HL-60 (cell line): ENCODE measurements at regions not wholly inside any gene's neighbourhood (a gene's known extent, or its start where the extent isn't known, plus 50 kb on each side); places are given as distances from the start of the nearest gene placed in this dataset.

Experiments used
- DNase-seq, 2 experiments: peaks; one replicate each; pipeline ENCODE4 v3.0.0-alpha.2; 2010 to 2020; ENCODE audit warnings: low read depth in 1 of 2, low spot score in 1 of 2
- H3K27ac ChIP-seq: fragments of 250-450 bp; sonication (Bioruptor Pico); replicated peaks from 2 replicates; pipeline ENCODE4 v1.5.1; 2020; ENCODE audit warnings: mild to moderate bottlenecking, moderate library complexity
- H3K27me3 ChIP-seq: fragments of 250-450 bp; sonication (Bioruptor Pico); 2 replicates; pipeline ENCODE4 v1.5.1; 2021; ENCODE audit warnings: mild to moderate bottlenecking, moderate library complexity; ENCODE audit not compliant: insufficient read depth, poor library complexity, severe bottlenecking
- H3K4me3 ChIP-seq: replicated peaks from 2 replicates; pipeline ENCODE4 v1.5.1; 2011; ENCODE audit warnings: mild to moderate bottlenecking, control low read depth, low read length; ENCODE audit not compliant: insufficient read depth
- CTCF ChIP-seq: IDR thresholded peaks from one replicate; pipeline ENCODE4 v1.5.1; 2011; ENCODE audit warnings: low read length, control low read depth, inconsistent platforms; ENCODE audit not compliant: insufficient read depth
- GABPA ChIP-seq: IDR thresholded peaks from 2 replicates; pipeline ENCODE4 v1.6.1; 2012; ENCODE audit warnings: low read depth
- POLR2AphosphoS5 ChIP-seq: IDR thresholded peaks from 2 replicates; pipeline ENCODE4 v1.6.1; 2012; ENCODE audit warnings: low read depth
- REST ChIP-seq: IDR thresholded peaks from 2 replicates; pipeline ENCODE4 v1.6.1; 2012; ENCODE audit warnings: low read depth; ENCODE audit not compliant: insufficient replicate concordance
- SPI1 ChIP-seq: IDR thresholded peaks from 2 replicates; pipeline ENCODE4 v1.6.1; 2012; ENCODE audit warnings: low read depth, mild to moderate bottlenecking, borderline replicate concordance

- Histone ChIP-seq H3K27me3 (no peaks in the 10 kb centered on the region), H3K27ac (no peak overlapping the region), H3K4me3 (no peak overlapping the region)
- TF ChIP-seq REST (no peak), SPI1 (no peak), GABPA (no peak), CTCF (no peak)
- DNase-seq, result no peak
These were observed 771.6 kb downstream of the EFNB2 start for GRCh38 chr13:105763851-105764250.

- Histone ChIP-seq H3K27me3 (no peaks in the 10 kb centered on the region), H3K4me3 (no peak overlapping the region), H3K27ac (no peak overlapping the region)
- DNase-seq, result no peak
- TF ChIP-seq GABPA, result no peak
- no peak for TF ChIP-seq CTCF
- TF ChIP-seq POLR2AphosphoS5, result no peak
These were observed 773.4 kb downstream of the EFNB2 start for GRCh38 chr13:105762096-105762495.

- TF ChIP-seq REST (no peak), SPI1 (no peak), GABPA (no peak), CTCF (no peak), POLR2AphosphoS5 (no peak)
- Histone ChIP-seq H3K27ac (no peak overlapping the region), H3K4me3 (no peak overlapping the region), H3K27me3 (no peaks in the 10 kb centered on the region)
- no peak for DNase-seq
These were observed 776.3 kb downstream of the EFNB2 start for GRCh38 chr13:105758918-105759860.

GRCh38 chr13:105740739-105741138 lies 794.7 kb downstream of the EFNB2 start:
- no peak for DNase-seq
- H3K27me3 ChIP-seq, result no peaks in the 10 kb centered on the region
- TF ChIP-seq CTCF (no peak), GABPA (no peak), POLR2AphosphoS5 (no peak), SPI1 (no peak), REST (no peak)
- H3K4me3 ChIP-seq, result no peak overlapping the region
- H3K27ac ChIP-seq, result no peak overlapping the region
